ENCODE measurements at regions not wholly inside any gene's neighbourhood (a gene's known extent, or its start where the extent isn't known, plus 50 kb on each side); places are given as distances from the start of the nearest gene placed in this dataset.
"Not testable (repeated sequence)": the region's sequence is repeated elsewhere in the genome, so short reads cannot be mapped to it uniquely, and the experiment has no call there.

- DNase-seq (ENCODE audit: low read depth), result peak; percentile 91
Measured at GRCh38 chr17:31678431-31678830, 180.6 kb downstream of the COPRS start.

GRCh38 chr17:31677681-31678080, 181.4 kb downstream of the COPRS start:
- no peak for DNase-seq (ENCODE audit: low read depth)

- no peak for DNase-seq (ENCODE audit: low read depth)
Measured at GRCh38 chr17:31677036-31677435, 182.0 kb downstream of the COPRS start.

GRCh38 chr17:31675392-31675791, 183.7 kb downstream of the COPRS start:
- DNase-seq (ENCODE audit: low read depth), result not testable (repeated sequence)

- DNase-seq (ENCODE audit: low read depth), result peak; percentile 94
Measured at GRCh38 chr17:31674717-31675349, 184.2 kb downstream of the COPRS start.

GRCh38 chr17:31674305-31674704, 184.7 kb downstream of the COPRS start:
- DNase-seq (ENCODE audit: low read depth), result peak; percentile 92

GRCh38 chr17:31673076-31673475, 186.0 kb downstream of the COPRS start:
- no peak for DNase-seq (ENCODE audit: low read depth)

- DNase-seq (ENCODE audit: low read depth), result no peak
Measured at GRCh38 chr17:31672161-31672819, 186.8 kb downstream of the COPRS start.

- DNase-seq (ENCODE audit: low read depth), result no peak
Measured at GRCh38 chr17:31663576-31663975, 195.5 kb downstream of the COPRS start.

- no peak for DNase-seq (ENCODE audit: low read depth)
Measured at GRCh38 chr17:31660684-31661083, 198.4 kb downstream of the COPRS start.

- no peak for DNase-seq (ENCODE audit: low read depth)
Measured at GRCh38 chr17:31657876-31658275, 201.2 kb downstream of the COPRS start.

- DNase-seq (ENCODE audit: low read depth), result peak; percentile 97
Measured at GRCh38 chr17:31654936-31655335, 204.1 kb downstream of the COPRS start.

GRCh38 chr17:31653691-31654090, 205.4 kb downstream of the COPRS start:
- no peak for DNase-seq (ENCODE audit: low read depth)

- no peak for DNase-seq (ENCODE audit: low read depth)
Measured at GRCh38 chr17:31650756-31651520, 208.1 kb downstream of the COPRS start.

GRCh38 chr17:31649302-31649701, 209.7 kb downstream of the COPRS start:
- no peak for DNase-seq (ENCODE audit: low read depth)

- no peak for DNase-seq (ENCODE audit: low read depth)
Measured at GRCh38 chr17:31647661-31648060, 211.4 kb downstream of the COPRS start.

- no peak for DNase-seq (ENCODE audit: low read depth)
Measured at GRCh38 chr17:31646642-31647041, 212.4 kb downstream of the COPRS start.

GRCh38 chr17:31645351-31645750, 213.7 kb downstream of the COPRS start:
- DNase-seq (ENCODE audit: low read depth), result no peak

GRCh38 chr17:31631766-31632165, 227.3 kb downstream of the COPRS start:
- DNase-seq (ENCODE audit: low read depth), result peak; percentile 77

- not testable (repeated sequence) for DNase-seq (ENCODE audit: low read depth)
Measured at GRCh38 chr17:31630866-31631265, 228.2 kb downstream of the COPRS start.

GRCh38 chr17:31629696-31630470, 229.2 kb downstream of the COPRS start:
- peak; percentile 43 for DNase-seq (ENCODE audit: low read depth)

GRCh38 chr17:31627960-31628359, 231.1 kb downstream of the COPRS start:
- peak; percentile 77 for DNase-seq (ENCODE audit: low read depth)

All from M059J (cell line).